ENCODE measurements at regions not wholly inside any gene's neighbourhood (a gene's known extent, or its start where the extent isn't known, plus 50 kb on each side); places are given as distances from the start of the nearest gene placed in this dataset.

GRCh38 chr15:62946940-62947339 lies 95.6 kb upstream of the TPM1 start:
- TF ChIP-seq CTCF (IDR thresholded peaks at IDR 0.05) (no peak), POLR2A (IDR thresholded peaks at IDR 0.05) (no peak)
